GM18951 (cell line): ENCODE measurements at regions not wholly inside any gene's neighbourhood (a gene's known extent, or its start where the extent isn't known, plus 50 kb on each side); places are given as distances from the start of the nearest gene placed in this dataset.

Source experiments
- POLR2A ChIP-seq: IDR thresholded peaks from 4 replicates; pipeline ENCODE4 v1.6.1; 2011; ENCODE audit warnings: mild to moderate bottlenecking; ENCODE audit not compliant: insufficient read length, insufficient read depth; ENCODE audit errors: extremely low read depth
- in situ Hi-C: fragments of 300-500 bp; cut with MboI; formaldehyde crosslinking; loops from one replicate; pipeline ENCODE4 v1.12.0; 2022; ENCODE audit warnings: low sequenced_read_pairs, mixed read lengths, inconsistent platforms; ENCODE audit not compliant: unreplicated experiment

- in situ Hi-C loops = no loop called here
- TF ChIP-seq POLR2A = no peak
These were observed 60.5 kb upstream of the BHLHE23 start for GRCh38 chr20:63067266-63067635.

GRCh38 chr20:63066506-63067265, 59.9 kb upstream of the BHLHE23 start:
- no peak for TF ChIP-seq POLR2A
- in situ Hi-C loops = no loop called here

- in situ Hi-C loops = no loop called here
- TF ChIP-seq POLR2A = no peak
These were observed 59.1 kb upstream of the BHLHE23 start for GRCh38 chr20:63065911-63066310.

- in situ Hi-C loops = no loop called here
- TF ChIP-seq POLR2A = no peak
These were observed 58.3 kb upstream of the BHLHE23 start for GRCh38 chr20:63064745-63065711.

- in situ Hi-C loops = no loop called here
- TF ChIP-seq POLR2A = no peak
These were observed 57.5 kb upstream of the BHLHE23 start for GRCh38 chr20:63064310-63064709.

GRCh38 chr20:63062188-63063140, 55.7 kb upstream of the BHLHE23 start:
- in situ Hi-C loops = no loop called here
- no peak for TF ChIP-seq POLR2A

- in situ Hi-C loops = no loop called here
- no peak for TF ChIP-seq POLR2A
These were observed 55.0 kb upstream of the BHLHE23 start for GRCh38 chr20:63061771-63062100.

- in situ Hi-C loops = no loop called here
- TF ChIP-seq POLR2A = no peak
These were observed 54.4 kb upstream of the BHLHE23 start for GRCh38 chr20:63061051-63061770.

GRCh38 chr20:63060057-63060991, 53.6 kb upstream of the BHLHE23 start:
- in situ Hi-C loops = no loop called here
- no peak for TF ChIP-seq POLR2A

- in situ Hi-C loops = no loop called here
- no peak for TF ChIP-seq POLR2A
These were observed 52.9 kb upstream of the BHLHE23 start for GRCh38 chr20:63059684-63060056.

GRCh38 chr20:63058696-63059335, 52.1 kb upstream of the BHLHE23 start:
- TF ChIP-seq POLR2A = no peak
- in situ Hi-C loops = no loop called here
